ENCODE measurements at regions not wholly inside any gene's neighbourhood (a gene's known extent, or its start where the extent isn't known, plus 50 kb on each side); places are given as distances from the start of the nearest gene placed in this dataset.
A peak's percentile ranks its signal among the peaks of the same experiment; 100 is the strongest.

GRCh38 chr2:13585732-13586131 is 869.0 kb downstream of the TRIB2 start:
- H3K27me3 ChIP-seq (ENCODE audit: control insufficient read depth, insufficient read depth, low read length), result no peaks in the 10 kb centered on the region
- no peaks in the 10 kb centered on the region for H3K4me1 ChIP-seq (ENCODE audit: control insufficient read depth, insufficient read depth, low read length)
- H3K27ac ChIP-seq (ENCODE audit: low read length), result no peak overlapping the region
- H3K9me3 ChIP-seq (replicated peaks; ENCODE audit: control insufficient read depth, low read depth, low read length), result no peaks in the 10 kb centered on the region
- no peak for DNase-seq
- H3K36me3 ChIP-seq (ENCODE audit: control insufficient read depth, insufficient read depth, low read length), result no peaks in the 10 kb centered on the region
- H3K4me3 ChIP-seq (ENCODE audit: low read length), result no peak overlapping the region

- no CpG with 5 or more reads among the region's 4 CpGs for WGBS (ENCODE audit: insufficient coverage)
Observed at GRCh38 chr2:13596233-13596632, 879.5 kb downstream of the TRIB2 start.

DNA sequence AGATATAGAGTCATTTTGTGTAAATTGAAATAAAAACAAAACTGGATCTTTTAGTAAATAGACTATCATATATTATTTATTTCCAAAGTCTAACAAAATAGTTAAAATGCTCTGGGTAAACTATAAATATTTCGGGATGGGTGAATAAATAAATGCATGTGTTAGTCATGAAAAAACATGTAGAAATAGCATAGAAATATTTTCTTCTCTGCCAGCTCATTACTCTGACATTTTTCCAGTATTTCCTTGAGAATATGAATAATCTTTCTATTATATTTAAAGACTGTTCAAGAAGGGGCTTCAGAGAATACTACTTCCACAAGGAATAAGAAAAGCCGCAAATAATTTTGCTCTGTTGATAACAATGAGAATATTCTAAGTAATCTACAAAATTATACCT is 880.4 kb downstream of the TRIB2 start:
- no peak overlapping the region for H3K27ac ChIP-seq (ENCODE audit: low read length)
- DNase-seq, result no peak
- H3K4me3 ChIP-seq (ENCODE audit: low read length), result no peak overlapping the region
- H3K9me3 ChIP-seq (replicated peaks; ENCODE audit: control insufficient read depth, low read depth, low read length), result no peaks in the 10 kb centered on the region
- no peaks in the 10 kb centered on the region for H3K27me3 ChIP-seq (ENCODE audit: control insufficient read depth, insufficient read depth, low read length)
- no peaks in the 10 kb centered on the region for H3K4me1 ChIP-seq (ENCODE audit: control insufficient read depth, insufficient read depth, low read length)
- no peaks in the 10 kb centered on the region for H3K36me3 ChIP-seq (ENCODE audit: control insufficient read depth, insufficient read depth, low read length)
- WGBS (ENCODE audit: insufficient coverage), result no CpG with 5 or more reads among the region's 2 CpGs

More at GRCh38 chr2:13596233-13596632, 879.5 kb downstream of the TRIB2 start:
- H3K27ac ChIP-seq (ENCODE audit: low read length), result no peak overlapping the region
- H3K27me3 ChIP-seq (ENCODE audit: control insufficient read depth, insufficient read depth, low read length), result no peaks in the 10 kb centered on the region
- DNase-seq, result no peak
- no peaks in the 10 kb centered on the region for H3K4me1 ChIP-seq (ENCODE audit: control insufficient read depth, insufficient read depth, low read length)
- no peak overlapping the region for H3K4me3 ChIP-seq (ENCODE audit: low read length)
- no peaks in the 10 kb centered on the region for H3K36me3 ChIP-seq (ENCODE audit: control insufficient read depth, insufficient read depth, low read length)
- no peaks in the 10 kb centered on the region for H3K9me3 ChIP-seq (replicated peaks; ENCODE audit: control insufficient read depth, low read depth, low read length)

GRCh38 chr2:13601506-13601905 is 884.8 kb downstream of the TRIB2 start:
- no CpG with 5 or more reads among the region's 2 CpGs for WGBS (ENCODE audit: insufficient coverage)
- H3K9me3 ChIP-seq (replicated peaks; ENCODE audit: control insufficient read depth, low read depth, low read length), result no peaks in the 10 kb centered on the region
- H3K36me3 ChIP-seq (ENCODE audit: control insufficient read depth, insufficient read depth, low read length), result no peaks in the 10 kb centered on the region
- H3K27me3 ChIP-seq (ENCODE audit: control insufficient read depth, insufficient read depth, low read length), result no peaks in the 10 kb centered on the region
- no peaks in the 10 kb centered on the region for H3K4me1 ChIP-seq (ENCODE audit: control insufficient read depth, insufficient read depth, low read length)
- no peak overlapping the region for H3K4me3 ChIP-seq (ENCODE audit: low read length)
- H3K27ac ChIP-seq (ENCODE audit: low read length), result no peak overlapping the region
- no peak for DNase-seq

DNA sequence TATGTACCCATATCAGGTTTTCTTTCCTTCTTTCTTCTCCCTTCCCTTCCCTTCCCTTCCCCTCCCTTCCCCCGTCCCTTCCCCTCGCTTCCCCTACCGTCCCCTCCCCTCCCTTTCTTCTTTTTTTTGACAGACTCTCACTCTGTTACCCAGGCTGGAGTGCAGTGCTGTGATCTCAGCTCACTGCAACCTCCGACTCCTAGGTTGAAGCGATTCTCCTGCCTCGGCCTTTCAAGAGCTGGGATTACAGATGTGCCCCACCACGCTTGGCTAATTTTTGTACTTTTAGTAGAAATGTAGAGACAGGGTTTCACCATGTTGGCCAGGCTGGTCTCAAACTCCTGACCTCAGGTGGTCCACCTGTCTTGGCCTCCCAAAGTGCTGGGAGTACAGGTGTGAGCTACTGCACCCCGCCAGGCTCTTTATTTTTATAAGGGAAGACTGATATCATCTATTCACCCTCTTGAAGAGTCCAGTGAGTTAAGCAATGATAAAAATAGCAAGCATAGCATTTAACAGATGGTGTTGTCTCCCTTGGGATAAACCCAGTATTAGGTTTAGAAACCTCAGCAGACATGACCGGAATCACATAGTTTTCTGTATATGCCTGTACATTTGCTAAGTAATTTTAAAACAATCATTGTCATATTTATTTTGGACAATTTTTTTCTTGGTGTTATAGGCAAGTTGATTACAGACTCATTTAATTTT is 888.4 kb downstream of the TRIB2 start:
- H3K36me3 ChIP-seq (ENCODE audit: control insufficient read depth, insufficient read depth, low read length), result no peaks in the 10 kb centered on the region
- no peak overlapping the region for H3K27ac ChIP-seq (ENCODE audit: low read length)
- H3K4me3 ChIP-seq (ENCODE audit: low read length), result no peak overlapping the region
- WGBS (ENCODE audit: insufficient coverage), result 73% methylated on average over 3 of the region's 9 CpGs
- no peaks in the 10 kb centered on the region for H3K27me3 ChIP-seq (ENCODE audit: control insufficient read depth, insufficient read depth, low read length)
- H3K4me1 ChIP-seq (ENCODE audit: control insufficient read depth, insufficient read depth, low read length), result no peaks in the 10 kb centered on the region
- H3K9me3 ChIP-seq (replicated peaks; ENCODE audit: control insufficient read depth, low read depth, low read length), result no peaks in the 10 kb centered on the region
- peak; percentile 42 for DNase-seq

DNA sequence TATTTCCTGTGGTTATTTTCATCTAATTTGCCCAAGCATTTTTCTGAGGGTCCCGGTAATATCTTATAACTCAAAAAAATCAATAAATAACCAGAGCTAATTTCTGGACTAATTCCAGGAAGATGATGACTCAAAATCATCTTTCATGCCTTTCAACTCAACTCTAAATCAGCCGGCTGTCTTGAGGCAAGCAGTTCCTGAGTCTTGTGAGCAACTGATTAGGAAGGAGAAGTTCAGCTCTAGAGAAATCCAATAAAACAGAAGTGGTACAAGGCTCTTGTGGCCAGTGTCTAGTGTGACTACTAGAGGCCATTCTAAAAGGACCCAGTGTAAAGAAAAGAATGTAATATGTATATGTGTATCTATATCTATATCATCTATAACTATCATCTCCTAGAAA is 890.4 kb downstream of the TRIB2 start:
- H3K4me3 ChIP-seq (ENCODE audit: low read length), result no peak overlapping the region
- no CpG with 5 or more reads among the region's 2 CpGs for WGBS (ENCODE audit: insufficient coverage)

DNA sequence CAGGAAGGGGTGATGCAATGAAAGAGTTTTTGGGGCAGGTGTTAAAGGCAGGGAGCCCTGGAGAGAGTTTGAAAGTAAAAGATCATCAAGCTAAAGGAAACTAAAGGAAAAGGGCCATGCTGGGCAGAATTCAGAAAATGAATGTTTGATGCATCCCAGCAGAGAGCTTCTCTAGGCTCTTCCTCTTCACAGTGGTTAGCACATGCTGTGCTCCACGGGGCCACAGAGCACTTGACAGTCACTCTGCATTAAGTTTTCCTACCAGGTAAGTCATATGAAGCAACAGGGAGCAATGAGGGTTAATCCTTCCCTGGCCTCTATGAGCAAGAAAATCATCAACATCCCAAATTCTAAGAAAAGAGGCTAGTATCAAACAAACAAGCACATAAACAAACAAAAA is 895.2 kb downstream of the TRIB2 start:
- H3K4me3 ChIP-seq (ENCODE audit: low read length), result no peak overlapping the region

More for the DNA sequence above, 890.4 kb downstream of the TRIB2 start:
- Histone ChIP-seq H3K4me1 (ENCODE audit: control insufficient read depth, insufficient read depth, low read length) (no peaks in the 10 kb centered on the region), H3K36me3 (ENCODE audit: control insufficient read depth, insufficient read depth, low read length) (no peaks in the 10 kb centered on the region), H3K9me3 (replicated peaks; ENCODE audit: control insufficient read depth, low read depth, low read length) (no peaks in the 10 kb centered on the region), H3K27me3 (ENCODE audit: control insufficient read depth, insufficient read depth, low read length) (no peaks in the 10 kb centered on the region), H3K27ac (ENCODE audit: low read length) (no peak overlapping the region)
- DNase-seq, result no peak

GRCh38 chr2:13616059-13616458 is 899.3 kb downstream of the TRIB2 start:
- Histone ChIP-seq H3K9me3 (replicated peaks; ENCODE audit: control insufficient read depth, low read depth, low read length) (no peaks in the 10 kb centered on the region), H3K27ac (ENCODE audit: low read length) (no peak overlapping the region), H3K4me3 (ENCODE audit: low read length) (no peak overlapping the region), H3K36me3 (ENCODE audit: control insufficient read depth, insufficient read depth, low read length) (no peaks in the 10 kb centered on the region), H3K4me1 (ENCODE audit: control insufficient read depth, insufficient read depth, low read length) (no peaks in the 10 kb centered on the region), H3K27me3 (ENCODE audit: control insufficient read depth, insufficient read depth, low read length) (no peaks in the 10 kb centered on the region)
- DNase-seq, result no peak
- WGBS (ENCODE audit: insufficient coverage), result 100% methylated on average over 2 of the region's 15 CpGs

More for the DNA sequence above, 895.2 kb downstream of the TRIB2 start:
- no peak for DNase-seq
- Histone ChIP-seq H3K27ac (ENCODE audit: low read length) (no peak overlapping the region), H3K9me3 (replicated peaks; ENCODE audit: control insufficient read depth, low read depth, low read length) (no peaks in the 10 kb centered on the region), H3K4me1 (ENCODE audit: control insufficient read depth, insufficient read depth, low read length) (no peaks in the 10 kb centered on the region), H3K27me3 (ENCODE audit: control insufficient read depth, insufficient read depth, low read length) (no peaks in the 10 kb centered on the region), H3K36me3 (ENCODE audit: control insufficient read depth, insufficient read depth, low read length) (no peaks in the 10 kb centered on the region)
- WGBS (ENCODE audit: insufficient coverage), result 20% methylated on average over 1 of the region's 1 CpG

GRCh38 chr2:13616616-13617015 is 899.9 kb downstream of the TRIB2 start:
- 5% methylated on average over 3 of the region's 5 CpGs for WGBS (ENCODE audit: insufficient coverage)
- Histone ChIP-seq H3K4me1 (ENCODE audit: control insufficient read depth, insufficient read depth, low read length) (no peaks in the 10 kb centered on the region), H3K27ac (ENCODE audit: low read length) (no peak overlapping the region), H3K27me3 (ENCODE audit: control insufficient read depth, insufficient read depth, low read length) (no peaks in the 10 kb centered on the region), H3K9me3 (replicated peaks; ENCODE audit: control insufficient read depth, low read depth, low read length) (no peaks in the 10 kb centered on the region), H3K36me3 (ENCODE audit: control insufficient read depth, insufficient read depth, low read length) (no peaks in the 10 kb centered on the region), H3K4me3 (ENCODE audit: low read length) (no peak overlapping the region)
- DNase-seq, result peak; percentile 10

- Histone ChIP-seq H3K27ac (ENCODE audit: low read length) (no peak overlapping the region), H3K36me3 (ENCODE audit: control insufficient read depth, insufficient read depth, low read length) (no peaks in the 10 kb centered on the region), H3K4me1 (ENCODE audit: control insufficient read depth, insufficient read depth, low read length) (no peaks in the 10 kb centered on the region), H3K9me3 (replicated peaks; ENCODE audit: control insufficient read depth, low read depth, low read length) (no peaks in the 10 kb centered on the region), H3K4me3 (ENCODE audit: low read length) (no peak overlapping the region), H3K27me3 (ENCODE audit: control insufficient read depth, insufficient read depth, low read length) (no peaks in the 10 kb centered on the region)
- no peak for DNase-seq
- no CpG with 5 or more reads among the region's 1 CpG for WGBS (ENCODE audit: insufficient coverage)
Observed at GRCh38 chr2:13628122-13628521, 911.4 kb downstream of the TRIB2 start.

- DNase-seq, result no peak
- 63% methylated on average over 2 of the region's 2 CpGs for WGBS (ENCODE audit: insufficient coverage)
- H3K36me3 ChIP-seq (ENCODE audit: control insufficient read depth, insufficient read depth, low read length), result no peaks in the 10 kb centered on the region
- peaks cover 6% of the 10 kb centered on the region for H3K9me3 ChIP-seq (replicated peaks; ENCODE audit: control insufficient read depth, low read depth, low read length)
- no peaks in the 10 kb centered on the region for H3K4me1 ChIP-seq (ENCODE audit: control insufficient read depth, insufficient read depth, low read length)
- H3K27ac ChIP-seq (ENCODE audit: low read length), result no peak overlapping the region
- no peaks in the 10 kb centered on the region for H3K27me3 ChIP-seq (ENCODE audit: control insufficient read depth, insufficient read depth, low read length)
- H3K4me3 ChIP-seq (ENCODE audit: low read length), result no peak overlapping the region
Observed at GRCh38 chr2:13638181-13638580, 921.4 kb downstream of the TRIB2 start.
